Natural killer cell (primary cell): ENCODE measurements at regions not wholly inside any gene's neighbourhood (a gene's known extent, or its start where the extent isn't known, plus 50 kb on each side); places are given as distances from the start of the nearest gene placed in this dataset.
"Not testable (repeated sequence)": the region's sequence is repeated elsewhere in the genome, so short reads cannot be mapped to it uniquely, and the experiment has no call there.

Source experiments
- ATAC-seq, 3 donors: fragments of 150-1000 bp in 2 of 3; fragments of 200-7000 bp in 1 of 3; cut with Tn5 transposase; 1 replicate in 1 of 3; 2 replicates in 2 of 3; pipeline ENCODE4 v1.10.0; 2021; ENCODE audit warnings: mild to moderate bottlenecking in 2 of 3, moderate library complexity in 2 of 3
- DNase-seq, 2 donors: peaks; one replicate each; pipeline versions ENCODE4 v3.0.0 to v3.0.0-alpha.2; 2013 to 2021; ENCODE audit warnings: mixed read lengths in 1 of 2
- H3K27ac ChIP-seq: one replicate; pipeline ENCODE4 v1.5.1; 2013; ENCODE audit warnings: mild to moderate bottlenecking, low read length
- H3K27me3 ChIP-seq: one replicate; pipeline ENCODE4 v1.6.1; 2013; ENCODE audit warnings: low read length; ENCODE audit not compliant: control insufficient read depth, insufficient read depth
- H3K36me3 ChIP-seq: one replicate; pipeline ENCODE4 v1.6.1; 2013; ENCODE audit warnings: low read length; ENCODE audit not compliant: control insufficient read depth, insufficient read depth
- H3K4me1 ChIP-seq: one replicate; pipeline ENCODE4 v1.6.1; 2013; ENCODE audit warnings: low read length; ENCODE audit not compliant: control insufficient read depth, insufficient read depth
- H3K4me3 ChIP-seq: one replicate; pipeline ENCODE4 v1.5.1; 2013; ENCODE audit warnings: low read length
- H3K9me3 ChIP-seq: one replicate; pipeline ENCODE4 v1.6.1; 2013; ENCODE audit warnings: low read length; ENCODE audit not compliant: control insufficient read depth, insufficient read depth
- H3K27ac Mint-ChIP-seq, 2 donors: one replicate each; pipeline ENCODE4 v1.8.0; 2022; ENCODE audit warnings: mild to moderate bottlenecking in 2 of 2, mixed read lengths in 2 of 2, moderate library complexity in 1 of 2
- H3K27me3 Mint-ChIP-seq, 2 donors: one replicate each; pipeline ENCODE4 v1.8.0; 2022; ENCODE audit warnings: low read depth in 2 of 2, mixed read lengths in 2 of 2
- H3K36me3 Mint-ChIP-seq: one replicate; pipeline ENCODE4 v1.8.0; 2022; ENCODE audit warnings: mixed read lengths
- H3K4me1 Mint-ChIP-seq, 2 donors: one replicate each; pipeline ENCODE4 v1.8.0; 2022; ENCODE audit warnings: mixed read lengths in 2 of 2
- H3K4me3 Mint-ChIP-seq: one replicate; pipeline ENCODE4 v1.8.0; 2022; ENCODE audit warnings: mild to moderate bottlenecking, moderate library complexity, mixed read lengths
- H3K9me3 Mint-ChIP-seq, 2 donors: one replicate each; pipeline ENCODE4 v1.8.0; 2022; ENCODE audit warnings: mixed read lengths in 2 of 2
- WGBS: methylation state at CpG from one replicate; pipeline ENCODE4 v1.1.7; 2013; ENCODE audit warnings: missing lambda C conversion rate; ENCODE audit not compliant: insufficient coverage; 5-methylcytosine and 5-hydroxymethylcytosine counted together
- intact Hi-C: fragments of 100-400 bp; cut with micrococcal nuclease; formaldehyde crosslinking; loops from one replicate; pipeline ENCODE4 v1.14.2; 2022
- TF ChIP-seq, protein P1 (sequence below): fragments of 200-600 bp; IDR thresholded peaks from one replicate; pipeline ENCODE4 v1.8.0; 2022; ENCODE audit warnings: antibody characterized with exemption

DNA sequence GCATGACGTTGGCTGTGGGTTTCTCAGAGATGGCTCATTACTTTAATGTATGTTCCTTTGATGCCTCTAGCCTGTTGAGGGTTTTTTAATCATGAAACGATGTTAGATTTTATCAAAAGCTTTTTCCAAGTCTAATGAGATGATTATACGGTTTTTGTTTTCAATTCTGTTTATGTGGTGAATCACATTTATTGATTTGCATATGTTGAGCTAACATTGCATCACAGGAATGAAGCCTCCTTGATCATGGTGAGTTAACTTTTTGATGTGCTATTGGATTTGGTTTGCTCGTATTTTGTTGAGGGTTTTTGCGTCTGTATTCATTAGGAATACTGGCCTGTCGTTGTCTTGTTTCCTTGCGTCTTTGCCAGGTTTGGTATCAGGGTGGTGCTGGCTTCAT, 52.3 kb upstream of the PTPN12 start:
- Mint-ChIP-seq H3K4me1 (peaks cover 0 to 5% of the 10 kb centered on the region in 2 donors), H3K27ac (no peak overlapping the region), H3K9me3 (no peaks in the 10 kb centered on the region), H3K4me3 (no peak overlapping the region), H3K27me3 (peaks cover 0 to 3% of the 10 kb centered on the region in 2 donors), H3K36me3 (no peaks in the 10 kb centered on the region)
- WGBS = 83% methylated on average over 7 of the region's 7 CpGs
- no peak overlapping the region for H3K27ac ChIP-seq
- intact Hi-C loops = no loop called here
- H3K4me3 ChIP-seq = no peak overlapping the region
- DNase-seq = no peak
- no peaks in the 10 kb centered on the region for H3K36me3 ChIP-seq
- no peaks in the 10 kb centered on the region for H3K27me3 ChIP-seq
- H3K4me1 ChIP-seq = no peaks in the 10 kb centered on the region
- TF ChIP-seq, protein P1, sequence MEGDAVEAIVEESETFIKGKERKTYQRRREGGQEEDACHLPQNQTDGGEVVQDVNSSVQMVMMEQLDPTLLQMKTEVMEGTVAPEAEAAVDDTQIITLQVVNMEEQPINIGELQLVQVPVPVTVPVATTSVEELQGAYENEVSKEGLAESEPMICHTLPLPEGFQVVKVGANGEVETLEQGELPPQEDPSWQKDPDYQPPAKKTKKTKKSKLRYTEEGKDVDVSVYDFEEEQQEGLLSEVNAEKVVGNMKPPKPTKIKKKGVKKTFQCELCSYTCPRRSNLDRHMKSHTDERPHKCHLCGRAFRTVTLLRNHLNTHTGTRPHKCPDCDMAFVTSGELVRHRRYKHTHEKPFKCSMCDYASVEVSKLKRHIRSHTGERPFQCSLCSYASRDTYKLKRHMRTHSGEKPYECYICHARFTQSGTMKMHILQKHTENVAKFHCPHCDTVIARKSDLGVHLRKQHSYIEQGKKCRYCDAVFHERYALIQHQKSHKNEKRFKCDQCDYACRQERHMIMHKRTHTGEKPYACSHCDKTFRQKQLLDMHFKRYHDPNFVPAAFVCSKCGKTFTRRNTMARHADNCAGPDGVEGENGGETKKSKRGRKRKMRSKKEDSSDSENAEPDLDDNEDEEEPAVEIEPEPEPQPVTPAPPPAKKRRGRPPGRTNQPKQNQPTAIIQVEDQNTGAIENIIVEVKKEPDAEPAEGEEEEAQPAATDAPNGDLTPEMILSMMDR = no peak
- no peaks in the 10 kb centered on the region for H3K9me3 ChIP-seq
- ATAC-seq = no peak

DNA sequence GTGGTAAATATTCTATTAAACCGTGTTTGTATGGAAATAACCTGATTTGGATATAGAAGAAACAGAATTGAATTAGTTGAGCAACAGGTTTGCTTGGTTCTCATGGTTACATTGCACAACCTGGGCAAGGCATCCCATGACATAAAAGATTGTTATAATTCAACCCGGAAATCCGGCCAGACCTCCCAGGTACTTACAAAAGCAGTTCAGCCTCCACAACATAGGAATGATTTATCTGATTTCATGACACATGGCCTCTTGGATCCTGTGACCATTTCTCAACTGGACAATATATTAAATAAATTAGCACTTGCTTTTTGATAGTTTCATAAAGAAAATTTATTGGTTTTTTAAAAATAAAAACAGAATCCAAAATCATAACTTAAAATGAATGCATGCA, 55.1 kb upstream of the PTPN12 start:
- Mint-ChIP-seq H3K4me1 (peaks cover 0 to 5% of the 10 kb centered on the region in 2 donors), H3K27ac (no peak overlapping the region), H3K27me3 (no peaks in the 10 kb centered on the region), H3K36me3 (no peaks in the 10 kb centered on the region), H3K4me3 (no peak overlapping the region), H3K9me3 (no peaks in the 10 kb centered on the region)
- intact Hi-C loops = no loop called here
- no peaks in the 10 kb centered on the region for H3K4me1 ChIP-seq
- no peaks in the 10 kb centered on the region for H3K9me3 ChIP-seq
- no peak overlapping the region for H3K4me3 ChIP-seq
- 89% methylated on average over 3 of the region's 3 CpGs for WGBS
- H3K36me3 ChIP-seq = no peaks in the 10 kb centered on the region
- no peak overlapping the region for H3K27ac ChIP-seq
- TF ChIP-seq, protein P1 = no peak
- H3K27me3 ChIP-seq = no peaks in the 10 kb centered on the region
- ATAC-seq = no peak
- DNase-seq = no peak

DNA sequence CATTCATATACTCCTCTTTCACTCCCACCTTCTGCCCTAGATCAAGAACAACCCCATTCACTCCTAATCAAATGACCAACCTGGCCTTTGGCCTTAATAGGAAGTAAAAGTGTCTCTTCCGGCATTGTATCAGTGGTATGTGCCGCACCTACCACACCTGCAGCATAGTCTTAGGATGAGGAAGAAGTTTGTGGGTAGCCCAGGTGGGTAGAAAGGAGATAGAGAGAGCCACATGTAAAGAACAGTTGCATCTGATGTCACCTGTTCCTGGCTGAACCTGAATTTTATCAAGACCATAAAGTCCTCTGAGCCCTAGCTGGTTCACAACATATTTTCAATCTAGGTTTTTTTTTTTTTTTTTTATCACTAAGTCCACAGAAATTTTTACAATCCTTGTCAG, 55.5 kb upstream of the PTPN12 start:
- H3K4me1 Mint-ChIP-seq = peaks cover 0 to 5% of the 10 kb centered on the region in 2 donors
- no peaks in the 10 kb centered on the region for H3K36me3 ChIP-seq
- H3K27ac Mint-ChIP-seq = no peak overlapping the region
- H3K9me3 Mint-ChIP-seq = no peaks in the 10 kb centered on the region
- H3K27ac ChIP-seq = no peak overlapping the region
- WGBS = 76% methylated on average over 2 of the region's 2 CpGs
- H3K4me3 ChIP-seq = no peak overlapping the region
- H3K9me3 ChIP-seq = no peaks in the 10 kb centered on the region
- no peaks in the 10 kb centered on the region for H3K27me3 ChIP-seq
- no peak overlapping the region for H3K4me3 Mint-ChIP-seq
- TF ChIP-seq, protein P1 = no peak
- ATAC-seq (no peak), DNase-seq (peak in 1 of 2 donors; percentile 8)
- intact Hi-C loops = no loop called here
- no peaks in the 10 kb centered on the region for H3K36me3 Mint-ChIP-seq
- no peaks in the 10 kb centered on the region for H3K4me1 ChIP-seq
- no peaks in the 10 kb centered on the region for H3K27me3 Mint-ChIP-seq

DNA sequence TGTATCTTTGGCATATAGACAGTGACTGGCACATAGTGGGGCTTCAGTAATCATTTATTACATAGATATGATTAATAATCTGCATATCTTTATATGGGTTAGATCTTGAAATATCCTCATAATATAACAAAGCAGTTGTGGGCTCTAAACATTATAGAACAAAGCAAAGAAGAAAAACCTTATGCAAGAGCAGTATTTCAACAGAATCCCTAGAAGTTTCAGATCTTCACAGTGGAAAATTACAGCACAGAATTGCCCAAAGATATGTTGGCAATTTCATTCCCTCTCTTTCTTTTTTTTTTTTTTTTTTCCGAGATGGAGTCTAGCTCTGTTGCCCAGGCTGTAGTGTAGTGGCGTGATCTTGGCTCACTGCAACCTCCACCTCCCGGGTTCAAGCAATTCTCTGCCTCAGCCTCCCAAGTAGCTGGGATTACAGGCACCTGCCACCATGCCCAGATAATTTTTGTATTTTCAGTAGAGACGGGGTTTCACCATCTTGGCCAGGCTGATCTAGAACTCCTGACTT, 56.9 kb upstream of the PTPN12 start:
- ATAC-seq, intact Hi-C loops, H3K36me3 Mint-ChIP-seq, H3K4me3 Mint-ChIP-seq, H3K27me3 Mint-ChIP-seq, H3K36me3 ChIP-seq, H3K27me3 ChIP-seq, H3K4me1 ChIP-seq, DNase-seq, H3K4me3 ChIP-seq, H3K9me3 Mint-ChIP-seq, H3K4me1 Mint-ChIP-seq, H3K27ac Mint-ChIP-seq, H3K9me3 ChIP-seq, H3K27ac ChIP-seq: not testable (repeated sequence)
- WGBS = 95% methylated on average over 4 of the region's 4 CpGs
